Smooth muscle cell (in vitro differentiated cells): ENCODE measurements at regions not wholly inside any gene's neighbourhood (a gene's known extent, or its start where the extent isn't known, plus 50 kb on each side); places are given as distances from the start of the nearest gene placed in this dataset.

Experiments
- DNase-seq: peaks from one replicate; lab custom pipeline; 2025; ENCODE audit not compliant: unreplicated experiment; lab: John Stamatoyannopoulos, UW
- H2AFZ ChIP-seq: fragments of 200-600 bp; sonication (generic); 2 replicates; pipeline ENCODE4 v1.6.0; 2016; ENCODE audit warnings: antibody characterized with exemption, low read depth, mild to moderate bottlenecking
- H3F3A ChIP-seq: fragments of 200-600 bp; sonication (generic); 2 replicates; pipeline ENCODE4 v1.6.0; 2017; ENCODE audit warnings: antibody characterized with exemption, low read depth
- H3K27ac ChIP-seq: fragments of 200-600 bp; sonication (generic); 2 replicates; pipeline ENCODE4 v1.5.1; 2016; ENCODE audit warnings: low read depth, mild to moderate bottlenecking
- H3K27me3 ChIP-seq: fragments of 200-600 bp; sonication (generic); 2 replicates; pipeline ENCODE4 v1.6.1; 2016; ENCODE audit warnings: low read depth, mild to moderate bottlenecking
- H3K36me3 ChIP-seq: fragments of 200-600 bp; sonication (generic); 2 replicates; pipeline ENCODE4 v1.5.1; 2016; ENCODE audit warnings: low read depth
- H3K4me1 ChIP-seq: fragments of 200-600 bp; sonication (generic); 2 replicates; pipeline ENCODE4 v1.5.1; 2016; ENCODE audit warnings: low read depth
- H3K4me2 ChIP-seq: fragments of 200-600 bp; sonication (generic); 2 replicates; pipeline ENCODE4 v1.6.0; 2016; ENCODE audit warnings: mild to moderate bottlenecking
- H3K4me3 ChIP-seq: fragments of 200-600 bp; sonication (generic); 2 replicates; pipeline ENCODE4 v1.5.1; 2016; ENCODE audit warnings: mild to moderate bottlenecking
- H3K79me2 ChIP-seq: fragments of 200-600 bp; sonication (generic); 2 replicates; pipeline ENCODE4 v1.6.0; 2016; ENCODE audit warnings: low read depth, mild to moderate bottlenecking
- H3K9ac ChIP-seq: fragments of 200-600 bp; sonication (generic); 2 replicates; pipeline ENCODE4 v1.6.0; 2016; ENCODE audit warnings: low read depth
- H3K9me3 ChIP-seq: fragments of 200-600 bp; sonication (generic); replicated peaks from 2 replicates; pipeline ENCODE4 v1.5.1; 2016; ENCODE audit warnings: low read depth
- H4K20me1 ChIP-seq: fragments of 200-600 bp; sonication (generic); 2 replicates; pipeline ENCODE4 v1.6.0; 2016; ENCODE audit warnings: low read depth
- CTCF ChIP-seq: fragments of 200-600 bp; sonication (generic); IDR thresholded peaks from 2 replicates; pipeline ENCODE4 v1.5.1; 2017; ENCODE audit warnings: borderline replicate concordance, mild to moderate bottlenecking, antibody characterized with exemption; ENCODE audit not compliant: insufficient read depth, poor library complexity, severe bottlenecking
- WGBS: methylation state at CpG from one replicate; pipeline ENCODE4 v1.1.7; 2016; ENCODE audit warnings: low lambda C conversion rate; 5-methylcytosine and 5-hydroxymethylcytosine counted together

DNA sequence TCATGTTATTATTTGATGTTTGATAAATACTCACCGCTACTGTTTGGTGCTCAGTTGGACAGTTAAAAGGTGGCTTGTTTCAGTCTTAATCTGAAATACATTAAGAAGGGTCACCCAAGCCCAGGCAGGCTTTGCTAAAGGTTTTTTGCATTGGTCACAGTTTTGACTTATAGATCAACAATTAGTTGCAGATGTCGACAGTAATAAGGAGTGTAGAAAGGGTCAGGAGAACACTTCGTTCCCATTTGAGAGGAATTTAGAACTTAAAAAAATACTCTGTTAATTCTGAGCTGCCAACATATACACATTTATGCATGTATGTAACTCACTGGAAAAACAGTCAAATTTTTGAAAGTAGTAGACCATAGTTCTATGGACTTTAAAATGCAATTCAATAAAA is 130.3 kb downstream of the TMEM30B start:
- no peak for DNase-seq
- WGBS: 96% methylated on average over 3 of the region's 3 CpGs
- Histone ChIP-seq H3K4me1 (peaks cover 30% of the 10 kb centered on the region), H3K9me3 (no peaks in the 10 kb centered on the region), H3K27ac (no peak overlapping the region), H3K4me2 (no peak overlapping the region), H3K27me3 (no peaks in the 10 kb centered on the region), H3K79me2 (no peaks in the 10 kb centered on the region), H3F3A (no peaks in the 10 kb centered on the region), H3K4me3 (no peak overlapping the region), H4K20me1 (no peaks in the 10 kb centered on the region), H2AFZ (no peak overlapping the region), H3K9ac (no peak overlapping the region), H3K36me3 (no peaks in the 10 kb centered on the region)
- no peak for TF ChIP-seq CTCF

DNA sequence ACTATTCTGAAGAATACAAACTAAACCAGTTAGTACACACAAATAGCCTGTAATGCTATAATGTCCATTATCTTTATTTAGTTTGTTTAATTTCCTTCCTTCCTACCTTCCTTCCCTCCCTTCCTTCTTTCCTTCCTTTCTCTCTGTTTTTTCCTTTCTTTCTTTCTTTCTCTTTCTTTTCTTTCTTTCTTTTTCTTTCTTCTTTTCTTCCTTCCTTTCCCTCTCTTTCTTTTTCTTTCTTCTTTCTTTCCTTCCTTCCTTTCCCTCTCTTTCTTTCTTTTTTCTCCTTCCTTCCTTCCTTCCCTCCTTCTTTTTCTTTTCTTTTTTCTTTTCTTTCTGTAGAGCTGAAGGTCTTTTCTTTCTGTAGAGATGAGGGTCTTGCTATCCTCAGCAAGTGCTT is 131.2 kb downstream of the TMEM30B start:
- Histone ChIP-seq H3K27me3 (no peaks in the 10 kb centered on the region), H3K4me2 (no peak overlapping the region), H2AFZ (no peak overlapping the region), H4K20me1 (no peaks in the 10 kb centered on the region), H3K36me3 (no peaks in the 10 kb centered on the region), H3K27ac (no peak overlapping the region), H3F3A (no peaks in the 10 kb centered on the region), H3K4me1 (peaks cover 33% of the 10 kb centered on the region), H3K79me2 (no peaks in the 10 kb centered on the region), H3K9me3 (no peaks in the 10 kb centered on the region), H3K9ac (no peak overlapping the region), H3K4me3 (no peak overlapping the region)
- TF ChIP-seq CTCF: no peak
- no peak for DNase-seq

DNA sequence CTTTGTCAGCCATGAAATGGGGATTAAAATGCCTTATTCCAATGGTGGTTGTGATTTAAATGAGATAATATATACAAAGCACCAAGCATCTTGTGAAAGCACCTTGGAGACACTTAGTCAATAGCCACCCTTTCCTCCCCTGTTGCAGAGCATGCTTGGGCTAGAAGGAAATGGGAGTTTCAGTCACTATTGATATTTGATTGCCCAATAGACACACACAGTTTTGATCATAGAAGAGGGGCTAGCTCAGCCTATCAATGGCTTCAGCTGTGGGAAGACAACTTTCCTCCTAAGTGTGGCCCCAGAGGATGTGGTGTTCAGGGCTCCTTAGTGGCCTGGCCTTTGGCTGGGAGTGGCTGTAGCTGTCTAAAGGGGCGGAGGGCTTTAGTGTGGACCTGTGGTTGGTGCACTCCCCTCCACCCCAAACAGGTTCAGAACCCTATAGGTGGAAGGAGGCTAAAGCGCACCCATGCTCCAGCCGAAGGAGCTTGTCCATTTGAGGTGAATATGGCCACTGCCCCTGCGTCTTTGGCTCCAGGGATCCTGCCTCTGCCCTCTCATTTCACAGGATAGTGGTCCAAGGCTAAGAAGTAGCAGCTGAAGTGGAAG is 132.3 kb downstream of the TMEM30B start:
- Histone ChIP-seq H3K79me2 (no peaks in the 10 kb centered on the region), H2AFZ (no peak overlapping the region), H3F3A (no peaks in the 10 kb centered on the region), H3K4me1 (peaks cover 23% of the 10 kb centered on the region), H3K9ac (no peak overlapping the region), H3K27ac (no peak overlapping the region), H3K36me3 (no peaks in the 10 kb centered on the region), H3K4me2 (no peak overlapping the region), H3K4me3 (no peak overlapping the region), H3K27me3 (no peaks in the 10 kb centered on the region), H3K9me3 (no peaks in the 10 kb centered on the region), H4K20me1 (no peaks in the 10 kb centered on the region)
- no peak for DNase-seq
- TF ChIP-seq CTCF: no peak
- 98% methylated on average over 4 of the region's 4 CpGs for WGBS

DNA sequence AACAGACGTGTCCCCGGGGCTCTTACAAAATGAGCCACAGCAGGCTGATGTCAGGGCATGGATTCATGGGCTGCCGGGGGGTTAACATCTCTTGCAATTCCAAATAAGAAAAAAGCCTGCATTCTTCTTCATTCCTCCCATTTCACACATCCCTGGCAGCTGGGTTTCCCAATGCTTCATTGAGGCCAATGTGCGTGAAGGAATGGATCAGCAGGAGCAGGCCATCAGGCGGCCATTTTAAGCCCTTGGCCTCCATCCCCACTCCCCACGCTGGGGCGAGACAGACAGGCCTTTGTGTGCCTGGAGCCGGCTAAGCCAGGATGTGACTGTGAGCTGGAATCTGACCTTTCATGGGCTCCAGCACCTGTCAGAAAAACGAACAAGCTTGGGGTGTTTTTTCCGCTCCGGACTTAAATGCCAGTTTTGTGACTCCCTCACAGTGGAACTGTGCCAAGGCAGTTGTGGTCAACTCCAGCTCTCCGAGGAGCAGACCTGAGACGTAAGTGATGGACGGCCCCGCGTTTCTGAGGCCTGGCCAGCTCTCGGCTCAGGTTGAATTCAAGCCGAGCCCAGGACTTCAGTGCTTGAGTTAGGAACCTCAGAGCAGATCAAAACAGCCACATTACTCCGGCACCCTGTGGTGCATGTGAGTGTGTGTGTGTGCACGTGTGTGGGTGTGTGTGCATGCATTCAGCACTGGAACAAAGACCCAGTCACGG is 133.1 kb downstream of the TMEM30B start:
- Histone ChIP-seq H3K9me3 (peaks cover 3% of the 10 kb centered on the region), H3K4me2 (no peak overlapping the region), H2AFZ (no peak overlapping the region), H3K27me3 (no peaks in the 10 kb centered on the region), H3K79me2 (no peaks in the 10 kb centered on the region), H3K4me1 (peaks cover 14% of the 10 kb centered on the region), H4K20me1 (no peaks in the 10 kb centered on the region), H3K27ac (no peak overlapping the region), H3K4me3 (no peak overlapping the region), H3K9ac (no peak overlapping the region), H3K36me3 (no peaks in the 10 kb centered on the region), H3F3A (no peaks in the 10 kb centered on the region)
- WGBS: 75% methylated on average over 21 of the region's 21 CpGs
- TF ChIP-seq CTCF: no peak
- DNase-seq: no peak
